ENCODE measurements at regions not wholly inside any gene's neighbourhood (a gene's known extent, or its start where the extent isn't known, plus 50 kb on each side); places are given as distances from the start of the nearest gene placed in this dataset.

GRCh38 chr2:210776756-210777155 lies 220.4 kb downstream of the CPS1 start:
- TF ChIP-seq EP300 (IDR thresholded peaks at IDR 0.05) (no peak), CTCF (IDR thresholded peaks at IDR 0.05) (no peak), POLR2A (IDR thresholded peaks at IDR 0.05) (no peak), POLR2AphosphoS5 (IDR thresholded peaks at IDR 0.05) (no peak)

All from stomach (tissue), 4 donors.